CD4-positive, CD25-positive, alpha-beta regulatory T cell (primary cell): ENCODE measurements at regions not wholly inside any gene's neighbourhood (a gene's known extent, or its start where the extent isn't known, plus 50 kb on each side); places are given as distances from the start of the nearest gene placed in this dataset.

Experiments used
- ATAC-seq, 2 donors: fragments of 150-1000 bp; cut with Tn5 transposase; one replicate each; pipeline ENCODE4 v1.10.0; 2021; ENCODE audit warnings: low read depth in 2 of 2, moderate number of reproducible peaks in 2 of 2, moderate library complexity in 1 of 2
- DNase-seq, 3 donors: peaks; one replicate each; pipeline versions ENCODE4 v3.0.0 to v3.0.0-alpha.2; 2012 to 2022; ENCODE audit warnings: mixed read lengths in 1 of 3
- H3K27ac ChIP-seq: one replicate; pipeline ENCODE4 v1.7.0; 2013; ENCODE audit warnings: mild to moderate bottlenecking, low read length; ENCODE audit not compliant: insufficient read depth, poor library complexity, severe bottlenecking
- H3K27me3 ChIP-seq: one replicate; pipeline ENCODE4 v1.7.0; 2013; ENCODE audit warnings: low read length; ENCODE audit not compliant: control insufficient read depth, insufficient read depth
- H3K36me3 ChIP-seq: one replicate; pipeline ENCODE4 v1.7.0; 2013; ENCODE audit warnings: mild to moderate bottlenecking, low read length, moderate library complexity; ENCODE audit not compliant: control insufficient read depth, insufficient read depth
- H3K4me1 ChIP-seq: 2 replicates; pipeline ENCODE4 v1.7.0; 2013; ENCODE audit warnings: mild to moderate bottlenecking, low read length; ENCODE audit not compliant: insufficient read depth, control insufficient read depth, poor library complexity, severe bottlenecking
- H3K4me3 ChIP-seq: one replicate; pipeline ENCODE4 v1.7.0; 2013; ENCODE audit warnings: low read depth, mild to moderate bottlenecking, low read length, moderate library complexity
- H3K9me3 ChIP-seq, 2 experiments: 1 replicate in 1 of 2; 2 replicates in 1 of 2; pipeline ENCODE4 v1.7.0; 2013; ENCODE audit warnings: low read length in 2 of 2, mild to moderate bottlenecking in 1 of 2, moderate library complexity in 1 of 2; ENCODE audit not compliant: control insufficient read depth in 2 of 2
- H3K27ac Mint-ChIP-seq, 3 donors: one replicate each; pipeline ENCODE4 v1.8.0; 2020 to 2022; ENCODE audit warnings: mild to moderate bottlenecking in 3 of 3, mixed read lengths in 3 of 3, moderate library complexity in 2 of 3
- H3K27me3 Mint-ChIP-seq: one replicate; pipeline ENCODE4 v1.8.0; 2022; ENCODE audit warnings: mild to moderate bottlenecking, mixed read lengths
- H3K36me3 Mint-ChIP-seq: one replicate; pipeline ENCODE4 v1.8.0; 2020; ENCODE audit warnings: mixed read lengths
- H3K4me1 Mint-ChIP-seq, 4 donors: one replicate each; pipeline ENCODE4 v1.8.0; 2020 to 2022; ENCODE audit warnings: mixed read lengths in 4 of 4, mild to moderate bottlenecking in 1 of 4
- H3K4me3 Mint-ChIP-seq, 4 donors: one replicate each; pipeline ENCODE4 v1.8.0; 2020 to 2022; ENCODE audit warnings: mild to moderate bottlenecking in 4 of 4, mixed read lengths in 4 of 4, moderate library complexity in 3 of 4
- H3K9me3 Mint-ChIP-seq, 7 donors: one replicate each; pipeline ENCODE4 v1.8.0; 2020 to 2022; ENCODE audit warnings: mixed read lengths in 7 of 7, mild to moderate bottlenecking in 3 of 7, moderate library complexity in 2 of 7

- H3K27me3 ChIP-seq, result no peaks in the 10 kb centered on the region
- Mint-ChIP-seq H3K27me3 (no peaks in the 10 kb centered on the region), H3K27ac (no peak overlapping the region), H3K9me3 (peaks cover 0 to 3% (median 0%) of the 10 kb centered on the region in 7 donors), H3K4me3 (no peak overlapping the region), H3K36me3 (no peaks in the 10 kb centered on the region), H3K4me1 (no peaks in the 10 kb centered on the region)
- ATAC-seq (no peak), DNase-seq (no peak)
- H3K36me3 ChIP-seq, result no peaks in the 10 kb centered on the region
- H3K4me1 ChIP-seq, result no peaks in the 10 kb centered on the region
- no peak overlapping the region for H3K27ac ChIP-seq
- H3K4me3 ChIP-seq, result no peak overlapping the region
- no peaks in the 10 kb centered on the region for H3K9me3 ChIP-seq
These were observed 533.9 kb downstream of the TBL1XR1 start for GRCh38 chr3:176663387-176663786.

GRCh38 chr3:176661432-176661964 is 535.8 kb downstream of the TBL1XR1 start:
- H3K27me3 Mint-ChIP-seq, result no peaks in the 10 kb centered on the region
- H3K27me3 ChIP-seq, result no peaks in the 10 kb centered on the region
- H3K4me3 ChIP-seq, result no peak overlapping the region
- peaks cover 0 to 2% (median 0%) of the 10 kb centered on the region in 7 donors for H3K9me3 Mint-ChIP-seq
- no peaks in the 10 kb centered on the region for H3K36me3 Mint-ChIP-seq
- DNase-seq (no peak), ATAC-seq (no peak)
- no peak overlapping the region for H3K27ac ChIP-seq
- no peaks in the 10 kb centered on the region for H3K4me1 ChIP-seq
- H3K27ac Mint-ChIP-seq, result no peak overlapping the region
- no peak overlapping the region for H3K4me3 Mint-ChIP-seq
- no peaks in the 10 kb centered on the region for H3K9me3 ChIP-seq
- no peaks in the 10 kb centered on the region for H3K4me1 Mint-ChIP-seq
- H3K36me3 ChIP-seq, result no peaks in the 10 kb centered on the region

- Histone ChIP-seq H3K4me3 (no peak overlapping the region), H3K36me3 (no peaks in the 10 kb centered on the region), H3K9me3 (no peaks in the 10 kb centered on the region), H3K4me1 (no peaks in the 10 kb centered on the region), H3K27me3 (no peaks in the 10 kb centered on the region), H3K27ac (no peak overlapping the region)
- H3K27ac Mint-ChIP-seq, result no peak overlapping the region
- no peaks in the 10 kb centered on the region for H3K4me1 Mint-ChIP-seq
- DNase-seq (no peak), ATAC-seq (no peak)
- no peak overlapping the region for H3K4me3 Mint-ChIP-seq
- H3K27me3 Mint-ChIP-seq, result no peaks in the 10 kb centered on the region
- no peaks in the 10 kb centered on the region for H3K36me3 Mint-ChIP-seq
- peaks cover 0 to 2% (median 0%) of the 10 kb centered on the region in 7 donors for H3K9me3 Mint-ChIP-seq
These were observed 541.7 kb downstream of the TBL1XR1 start for GRCh38 chr3:176655404-176656094.

GRCh38 chr3:176651622-176652021 is 545.7 kb downstream of the TBL1XR1 start:
- ATAC-seq (no peak), DNase-seq (no peak)
- no peaks in the 10 kb centered on the region for H3K9me3 ChIP-seq
- H3K4me1 ChIP-seq, result no peaks in the 10 kb centered on the region
- no peak overlapping the region for H3K27ac ChIP-seq
- no peaks in the 10 kb centered on the region for H3K4me1 Mint-ChIP-seq
- no peak overlapping the region for H3K4me3 ChIP-seq
- no peaks in the 10 kb centered on the region for H3K36me3 Mint-ChIP-seq
- no peaks in the 10 kb centered on the region for H3K27me3 ChIP-seq
- H3K27me3 Mint-ChIP-seq, result no peaks in the 10 kb centered on the region
- H3K9me3 Mint-ChIP-seq, result peaks cover 0 to 1% (median 0%) of the 10 kb centered on the region in 7 donors
- H3K27ac Mint-ChIP-seq, result no peak overlapping the region
- no peak overlapping the region for H3K4me3 Mint-ChIP-seq
- H3K36me3 ChIP-seq, result no peaks in the 10 kb centered on the region

GRCh38 chr3:176650478-176650877 is 546.8 kb downstream of the TBL1XR1 start:
- Mint-ChIP-seq H3K4me1 (no peaks in the 10 kb centered on the region), H3K9me3 (peaks cover 0 to 4% (median 0%) of the 10 kb centered on the region in 7 donors), H3K4me3 (no peak overlapping the region), H3K27ac (no peak overlapping the region), H3K27me3 (no peaks in the 10 kb centered on the region), H3K36me3 (no peaks in the 10 kb centered on the region)
- Histone ChIP-seq H3K36me3 (no peaks in the 10 kb centered on the region), H3K4me1 (no peaks in the 10 kb centered on the region), H3K9me3 (no peaks in the 10 kb centered on the region), H3K27ac (no peak overlapping the region), H3K4me3 (no peak overlapping the region), H3K27me3 (no peaks in the 10 kb centered on the region)
- ATAC-seq (no peak), DNase-seq (no peak)

- Mint-ChIP-seq H3K4me3 (no peak overlapping the region), H3K36me3 (no peaks in the 10 kb centered on the region)
These were observed 549.3 kb downstream of the TBL1XR1 start for GRCh38 chr3:176647987-176648386.

GRCh38 chr3:176633511-176633910 is 563.8 kb downstream of the TBL1XR1 start:
- Mint-ChIP-seq H3K4me3 (no peak overlapping the region), H3K4me1 (no peaks in the 10 kb centered on the region), H3K36me3 (no peaks in the 10 kb centered on the region), H3K27me3 (no peaks in the 10 kb centered on the region), H3K9me3 (peaks cover 0 to 3% (median 0%) of the 10 kb centered on the region in 7 donors), H3K27ac (no peak overlapping the region)
- Histone ChIP-seq H3K27me3 (no peaks in the 10 kb centered on the region), H3K27ac (no peak overlapping the region), H3K4me1 (no peaks in the 10 kb centered on the region), H3K9me3 (no peaks in the 10 kb centered on the region), H3K4me3 (no peak overlapping the region), H3K36me3 (no peaks in the 10 kb centered on the region)
- DNase-seq, result no peak
- no peak for ATAC-seq

More at GRCh38 chr3:176647987-176648386, 549.3 kb downstream of the TBL1XR1 start:
- Mint-ChIP-seq H3K9me3 (peaks cover 0 to 4% (median 0%) of the 10 kb centered on the region in 7 donors), H3K27me3 (no peaks in the 10 kb centered on the region), H3K4me1 (no peaks in the 10 kb centered on the region), H3K27ac (no peak overlapping the region)
- Histone ChIP-seq H3K27me3 (no peaks in the 10 kb centered on the region), H3K4me3 (no peak overlapping the region), H3K4me1 (no peaks in the 10 kb centered on the region), H3K9me3 (no peaks in the 10 kb centered on the region), H3K27ac (no peak overlapping the region), H3K36me3 (no peaks in the 10 kb centered on the region)
- DNase-seq (no peak), ATAC-seq (no peak)

GRCh38 chr3:176632925-176633324 is 564.4 kb downstream of the TBL1XR1 start:
- H3K27me3 Mint-ChIP-seq, result no peaks in the 10 kb centered on the region
- peaks cover 0 to 2% (median 0%) of the 10 kb centered on the region in 7 donors for H3K9me3 Mint-ChIP-seq
- H3K4me1 ChIP-seq, result no peaks in the 10 kb centered on the region
- no peaks in the 10 kb centered on the region for H3K36me3 Mint-ChIP-seq
- no peak overlapping the region for H3K4me3 ChIP-seq
- no peaks in the 10 kb centered on the region for H3K4me1 Mint-ChIP-seq
- no peaks in the 10 kb centered on the region for H3K27me3 ChIP-seq
- H3K27ac ChIP-seq, result no peak overlapping the region
- no peak overlapping the region for H3K27ac Mint-ChIP-seq
- no peaks in the 10 kb centered on the region for H3K36me3 ChIP-seq
- ATAC-seq (no peak), DNase-seq (no peak)
- H3K9me3 ChIP-seq, result no peaks in the 10 kb centered on the region
- H3K4me3 Mint-ChIP-seq, result no peak overlapping the region
